ENCODE measurements at regions not wholly inside any gene's neighbourhood (a gene's known extent, or its start where the extent isn't known, plus 50 kb on each side); places are given as distances from the start of the nearest gene placed in this dataset.
"Not testable (repeated sequence)": the region's sequence is repeated elsewhere in the genome, so short reads cannot be mapped to it uniquely, and the experiment has no call there.

DNA sequence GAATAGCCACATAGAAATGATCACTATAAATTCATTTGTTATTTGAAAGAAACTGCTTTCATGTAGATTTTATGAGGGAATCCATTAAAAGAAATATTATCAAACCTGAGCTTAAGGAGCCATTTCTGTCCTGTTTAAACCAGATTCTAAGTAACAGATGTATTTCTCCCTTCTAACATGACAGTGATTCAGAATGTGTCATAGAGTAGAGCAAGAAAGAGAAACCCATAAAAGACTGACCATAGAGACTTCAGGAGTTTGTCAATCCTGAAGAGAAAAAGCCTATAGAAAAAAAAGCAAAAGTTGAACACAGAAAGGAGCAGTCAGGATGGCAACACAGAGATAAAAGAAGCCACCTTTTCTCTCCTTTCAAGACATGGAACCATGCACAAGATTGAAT lies 390.6 kb downstream of the PRIM2 start:
- H3K27ac ChIP-seq; DNase-seq (ENCODE audit: low spot score); H3K4me3 ChIP-seq: not testable (repeated sequence)

GRCh38 chr6:57722546-57722945 lies 405.1 kb downstream of the PRIM2 start:
- H3K4me3 ChIP-seq; H3K27ac ChIP-seq; DNase-seq (ENCODE audit: low spot score): not testable (repeated sequence)

GRCh38 chr6:57723815-57724401 lies 406.5 kb downstream of the PRIM2 start:
- not testable (repeated sequence) for DNase-seq (ENCODE audit: low spot score); H3K27ac ChIP-seq; H3K4me3 ChIP-seq

- DNase-seq (ENCODE audit: low spot score); H3K27ac ChIP-seq; H3K4me3 ChIP-seq: not testable (repeated sequence)
These were observed 412.0 kb downstream of the PRIM2 start for GRCh38 chr6:57729407-57729806.

GRCh38 chr6:57730726-57731125 lies 413.3 kb downstream of the PRIM2 start:
- not testable (repeated sequence) for H3K27ac ChIP-seq; DNase-seq (ENCODE audit: low spot score); H3K4me3 ChIP-seq

GRCh38 chr6:57747716-57748115 lies 430.3 kb downstream of the PRIM2 start:
- H3K4me3 ChIP-seq; H3K27ac ChIP-seq; DNase-seq (ENCODE audit: low spot score): not testable (repeated sequence)

DNA sequence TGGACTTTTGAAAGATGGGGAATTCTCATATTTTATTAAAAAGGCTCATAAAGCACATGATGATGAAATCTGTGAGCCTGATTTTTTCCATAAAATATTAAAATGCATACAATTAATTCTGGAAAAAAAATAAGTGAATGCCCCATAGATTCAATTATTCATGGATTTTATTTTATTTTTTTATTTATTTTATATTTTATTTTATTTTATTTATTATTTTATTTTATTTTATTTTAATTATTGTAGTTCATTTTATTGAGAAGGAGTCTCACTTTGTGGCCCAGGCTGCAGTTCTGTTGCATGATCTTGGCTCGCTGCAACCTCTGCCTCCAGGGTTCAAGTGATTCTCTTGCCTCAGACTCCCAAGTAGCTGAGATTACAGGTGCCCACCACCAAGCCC lies 442.4 kb downstream of the PRIM2 start:
- DNase-seq (ENCODE audit: low spot score); H3K27ac ChIP-seq; H3K4me3 ChIP-seq: not testable (repeated sequence)

DNA sequence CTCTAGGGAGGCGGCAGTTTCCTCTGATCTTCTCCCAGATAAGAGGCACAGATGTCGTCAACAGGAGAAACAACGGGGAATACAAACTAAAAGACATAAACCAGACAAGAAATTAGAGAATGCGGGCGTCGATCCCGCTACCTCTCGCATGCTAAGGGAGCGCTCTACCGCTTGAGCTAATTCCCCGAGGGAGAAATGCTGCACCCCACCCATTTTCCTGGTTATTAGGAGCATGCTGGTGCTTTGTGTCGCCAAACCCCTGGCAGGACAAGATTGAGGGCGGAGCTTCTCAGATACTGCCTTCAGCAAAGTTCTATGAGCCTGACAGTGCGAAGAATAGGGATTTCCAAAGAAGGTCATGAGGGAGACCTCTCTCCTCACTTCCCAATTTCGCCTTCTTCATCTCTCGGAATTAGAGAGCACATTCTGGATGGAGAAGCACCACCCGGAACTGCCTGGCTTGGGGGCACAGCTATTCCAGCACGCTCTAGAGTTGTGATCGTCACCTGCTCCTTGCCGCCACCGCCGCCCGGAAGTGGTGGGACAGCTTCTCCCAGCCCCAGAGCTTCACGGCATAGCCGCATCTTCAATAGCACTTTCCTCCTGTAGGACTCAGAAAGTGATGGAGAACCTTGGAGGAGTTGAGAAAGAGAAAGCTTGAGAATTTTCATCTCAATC lies 475.4 kb downstream of the PRIM2 start:
- not testable (repeated sequence) for H3K27ac ChIP-seq; DNase-seq (ENCODE audit: low spot score); H3K4me3 ChIP-seq

DNA sequence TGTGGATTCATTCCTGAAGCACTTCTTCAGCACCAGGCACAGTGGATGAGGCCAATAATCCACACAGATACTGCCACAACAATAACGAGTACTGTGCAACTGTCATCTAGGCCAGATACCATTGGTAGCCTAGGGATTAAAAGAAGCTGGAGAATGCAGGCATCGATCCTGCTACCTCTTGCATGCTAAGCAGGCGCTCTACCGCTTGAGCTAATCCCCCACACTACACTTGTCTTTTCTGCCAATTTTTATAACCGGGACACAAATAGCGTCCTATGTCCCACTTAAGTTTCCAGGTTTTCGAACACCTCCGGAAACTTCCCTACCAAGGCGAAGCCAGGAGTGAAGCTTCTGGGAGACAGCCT lies 475.9 kb downstream of the PRIM2 start:
- DNase-seq (ENCODE audit: low spot score); H3K27ac ChIP-seq; H3K4me3 ChIP-seq: not testable (repeated sequence)

DNA sequence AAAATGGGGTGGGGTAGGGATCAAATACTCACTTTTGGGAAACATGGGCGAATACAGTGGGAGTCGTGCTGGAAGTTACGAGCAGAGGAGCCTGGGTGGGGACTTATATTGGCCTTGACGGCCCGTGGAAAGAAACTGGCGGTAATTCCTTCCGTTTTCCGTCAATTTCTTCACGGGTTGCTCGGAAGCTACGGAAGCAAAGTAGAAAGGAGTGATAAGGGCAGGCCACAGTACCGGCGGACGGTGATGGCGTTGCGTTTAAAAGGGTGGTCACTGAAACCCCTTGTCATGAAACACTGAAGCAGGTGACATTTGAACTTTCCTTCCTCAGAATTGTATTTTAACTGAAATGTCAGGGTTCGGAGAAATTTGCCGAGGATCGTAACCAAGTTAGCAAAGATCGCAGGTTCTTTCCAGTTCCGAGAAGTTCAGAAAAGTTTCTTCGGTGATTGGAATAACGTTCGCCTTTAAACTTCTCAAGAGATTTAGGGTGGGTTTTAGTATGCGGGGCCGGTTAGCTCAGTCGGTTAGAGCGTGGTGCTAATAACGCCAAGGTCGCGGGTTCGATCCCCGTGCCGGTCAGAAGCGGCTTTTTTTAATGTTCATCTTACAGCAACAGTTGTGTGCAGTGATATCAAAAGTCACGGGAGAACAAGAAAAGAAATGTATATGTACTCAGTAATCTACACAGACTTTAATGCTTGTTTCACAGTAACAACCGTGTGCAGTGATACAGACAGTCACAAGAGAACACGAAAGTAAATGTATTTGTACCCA lies 482.5 kb downstream of the PRIM2 start:
- H3K4me3 ChIP-seq = peak overlapping the region; percentile 48
- H3K27ac ChIP-seq; DNase-seq (ENCODE audit: low spot score): not testable (repeated sequence)

GRCh38 chr6:57808581-57808980 lies 491.2 kb downstream of the PRIM2 start:
- not testable (repeated sequence) for H3K27ac ChIP-seq; DNase-seq (ENCODE audit: low spot score); H3K4me3 ChIP-seq

DNA sequence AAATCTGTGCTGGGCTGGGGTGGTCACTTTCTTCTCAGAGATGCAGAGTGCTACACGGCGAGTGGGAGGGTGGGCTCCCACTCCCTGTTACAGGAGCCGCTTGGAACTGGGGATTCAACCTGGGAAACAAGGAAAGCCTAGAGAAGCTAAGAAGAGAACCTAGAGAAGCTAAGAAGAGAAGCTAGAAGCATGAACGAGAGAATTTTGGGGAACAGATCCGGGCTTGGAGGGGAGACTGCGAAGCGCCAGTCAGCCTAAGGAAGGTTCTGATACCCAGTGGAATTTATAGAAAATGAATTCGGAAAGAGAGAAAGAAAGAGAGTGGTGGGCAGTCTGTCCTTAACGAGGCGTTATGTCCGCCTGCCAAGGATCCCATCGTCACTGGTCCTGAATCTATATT lies 492.0 kb downstream of the PRIM2 start:
- not testable (repeated sequence) for DNase-seq (ENCODE audit: low spot score); H3K4me3 ChIP-seq; H3K27ac ChIP-seq

- not testable (repeated sequence) for DNase-seq (ENCODE audit: low spot score); H3K27ac ChIP-seq
- H3K4me3 ChIP-seq = peak overlapping the region; percentile 17
These were observed 496.0 kb downstream of the PRIM2 start for GRCh38 chr6:57813271-57814075.

- not testable (repeated sequence) for DNase-seq (ENCODE audit: low spot score); H3K27ac ChIP-seq; H3K4me3 ChIP-seq
These were observed 498.4 kb downstream of the PRIM2 start for GRCh38 chr6:57815826-57816225.

GRCh38 chr6:57821325-57821724 lies 503.9 kb downstream of the PRIM2 start:
- not testable (repeated sequence) for H3K27ac ChIP-seq; H3K4me3 ChIP-seq; DNase-seq (ENCODE audit: low spot score)

- DNase-seq (ENCODE audit: low spot score); H3K4me3 ChIP-seq; H3K27ac ChIP-seq: not testable (repeated sequence)
These were observed 505.0 kb downstream of the PRIM2 start for GRCh38 chr6:57822448-57822847.
